ENCODE measurements at regions not wholly inside any gene's neighbourhood (a gene's known extent, or its start where the extent isn't known, plus 50 kb on each side); places are given as distances from the start of the nearest gene placed in this dataset.

DNA sequence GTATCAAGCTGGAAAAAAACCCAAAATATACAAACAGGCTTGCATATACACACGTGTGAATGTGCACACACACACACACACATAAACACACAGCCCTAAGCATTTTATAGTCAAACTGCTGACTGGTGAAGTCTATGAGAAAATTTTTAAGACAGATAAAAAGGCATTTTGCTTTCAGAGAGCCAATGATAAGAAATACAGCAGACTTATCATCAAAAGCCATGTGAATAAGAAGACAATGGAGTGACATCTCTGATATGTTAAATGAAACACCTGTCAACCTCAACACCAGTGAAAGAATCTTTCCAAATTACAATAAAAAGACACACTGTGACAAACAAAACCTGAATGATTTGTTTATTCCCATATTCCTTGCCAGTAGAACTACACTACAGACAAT is 233.3 kb downstream of the CDH9 start:
- H3K36me3 ChIP-seq (ENCODE audit: insufficient read depth, low read length): no peaks in the 10 kb centered on the region
- no peak overlapping the region for H2AFZ ChIP-seq (ENCODE audit: low read depth, low read length)
- no peaks in the 10 kb centered on the region for H3K79me2 ChIP-seq (replicated peaks; ENCODE audit: insufficient read depth, low read length)
- H3K4me3 ChIP-seq (ENCODE audit: low read length): no peak overlapping the region
- no peak overlapping the region for H3K27ac ChIP-seq (ENCODE audit: low read length)
- no peaks in the 10 kb centered on the region for H3F3A ChIP-seq (ENCODE audit: insufficient read depth, low read length, poor library complexity, severe bottlenecking)
- H3K9me3 ChIP-seq (ENCODE audit: low read length): no peaks in the 10 kb centered on the region
- TF ChIP-seq EZH2 (IDR thresholded peaks at IDR 0.05; ENCODE audit: borderline replicate concordance, insufficient read depth, low read length, poor library complexity, severe bottlenecking) (no peak), TAF1 (IDR thresholded peaks at IDR 0.05; ENCODE audit: low read depth) (no peak), POLR2AphosphoS5 (IDR thresholded peaks at IDR 0.05) (no peak), SMC3 (conservative IDR thresholded peaks at IDR 0.05; ENCODE audit: poor library complexity) (no peak), MXI1 (conservative IDR thresholded peaks at IDR 0.05; ENCODE audit: poor library complexity, severe bottlenecking) (no peak), EP300 (conservative IDR thresholded peaks at IDR 0.05; ENCODE audit: poor library complexity, severe bottlenecking) (no peak), RAD21 (conservative IDR thresholded peaks at IDR 0.05) (no peak)
- TF ChIP-seq, protein P1, sequence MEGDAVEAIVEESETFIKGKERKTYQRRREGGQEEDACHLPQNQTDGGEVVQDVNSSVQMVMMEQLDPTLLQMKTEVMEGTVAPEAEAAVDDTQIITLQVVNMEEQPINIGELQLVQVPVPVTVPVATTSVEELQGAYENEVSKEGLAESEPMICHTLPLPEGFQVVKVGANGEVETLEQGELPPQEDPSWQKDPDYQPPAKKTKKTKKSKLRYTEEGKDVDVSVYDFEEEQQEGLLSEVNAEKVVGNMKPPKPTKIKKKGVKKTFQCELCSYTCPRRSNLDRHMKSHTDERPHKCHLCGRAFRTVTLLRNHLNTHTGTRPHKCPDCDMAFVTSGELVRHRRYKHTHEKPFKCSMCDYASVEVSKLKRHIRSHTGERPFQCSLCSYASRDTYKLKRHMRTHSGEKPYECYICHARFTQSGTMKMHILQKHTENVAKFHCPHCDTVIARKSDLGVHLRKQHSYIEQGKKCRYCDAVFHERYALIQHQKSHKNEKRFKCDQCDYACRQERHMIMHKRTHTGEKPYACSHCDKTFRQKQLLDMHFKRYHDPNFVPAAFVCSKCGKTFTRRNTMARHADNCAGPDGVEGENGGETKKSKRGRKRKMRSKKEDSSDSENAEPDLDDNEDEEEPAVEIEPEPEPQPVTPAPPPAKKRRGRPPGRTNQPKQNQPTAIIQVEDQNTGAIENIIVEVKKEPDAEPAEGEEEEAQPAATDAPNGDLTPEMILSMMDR (IDR thresholded peaks at IDR 0.05; ENCODE audit: poor library complexity, severe bottlenecking): no peak
- TF ChIP-seq, protein P2, sequence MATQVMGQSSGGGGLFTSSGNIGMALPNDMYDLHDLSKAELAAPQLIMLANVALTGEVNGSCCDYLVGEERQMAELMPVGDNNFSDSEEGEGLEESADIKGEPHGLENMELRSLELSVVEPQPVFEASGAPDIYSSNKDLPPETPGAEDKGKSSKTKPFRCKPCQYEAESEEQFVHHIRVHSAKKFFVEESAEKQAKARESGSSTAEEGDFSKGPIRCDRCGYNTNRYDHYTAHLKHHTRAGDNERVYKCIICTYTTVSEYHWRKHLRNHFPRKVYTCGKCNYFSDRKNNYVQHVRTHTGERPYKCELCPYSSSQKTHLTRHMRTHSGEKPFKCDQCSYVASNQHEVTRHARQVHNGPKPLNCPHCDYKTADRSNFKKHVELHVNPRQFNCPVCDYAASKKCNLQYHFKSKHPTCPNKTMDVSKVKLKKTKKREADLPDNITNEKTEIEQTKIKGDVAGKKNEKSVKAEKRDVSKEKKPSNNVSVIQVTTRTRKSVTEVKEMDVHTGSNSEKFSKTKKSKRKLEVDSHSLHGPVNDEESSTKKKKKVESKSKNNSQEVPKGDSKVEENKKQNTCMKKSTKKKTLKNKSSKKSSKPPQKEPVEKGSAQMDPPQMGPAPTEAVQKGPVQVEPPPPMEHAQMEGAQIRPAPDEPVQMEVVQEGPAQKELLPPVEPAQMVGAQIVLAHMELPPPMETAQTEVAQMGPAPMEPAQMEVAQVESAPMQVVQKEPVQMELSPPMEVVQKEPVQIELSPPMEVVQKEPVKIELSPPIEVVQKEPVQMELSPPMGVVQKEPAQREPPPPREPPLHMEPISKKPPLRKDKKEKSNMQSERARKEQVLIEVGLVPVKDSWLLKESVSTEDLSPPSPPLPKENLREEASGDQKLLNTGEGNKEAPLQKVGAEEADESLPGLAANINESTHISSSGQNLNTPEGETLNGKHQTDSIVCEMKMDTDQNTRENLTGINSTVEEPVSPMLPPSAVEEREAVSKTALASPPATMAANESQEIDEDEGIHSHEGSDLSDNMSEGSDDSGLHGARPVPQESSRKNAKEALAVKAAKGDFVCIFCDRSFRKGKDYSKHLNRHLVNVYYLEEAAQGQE (IDR thresholded peaks at IDR 0.05; ENCODE audit: borderline replicate concordance): no peak
- no peak overlapping the region for H3K4me2 ChIP-seq (ENCODE audit: low read length)
- H3K9ac ChIP-seq (ENCODE audit: low read length): no peak overlapping the region
- no peaks in the 10 kb centered on the region for H3K9me2 ChIP-seq (ENCODE audit: insufficient read depth, low read length)
- H3K27me3 ChIP-seq (ENCODE audit: insufficient read depth, low read depth, low read length): no peaks in the 10 kb centered on the region
- H4K20me1 ChIP-seq (ENCODE audit: insufficient read depth): no peaks in the 10 kb centered on the region

DNA sequence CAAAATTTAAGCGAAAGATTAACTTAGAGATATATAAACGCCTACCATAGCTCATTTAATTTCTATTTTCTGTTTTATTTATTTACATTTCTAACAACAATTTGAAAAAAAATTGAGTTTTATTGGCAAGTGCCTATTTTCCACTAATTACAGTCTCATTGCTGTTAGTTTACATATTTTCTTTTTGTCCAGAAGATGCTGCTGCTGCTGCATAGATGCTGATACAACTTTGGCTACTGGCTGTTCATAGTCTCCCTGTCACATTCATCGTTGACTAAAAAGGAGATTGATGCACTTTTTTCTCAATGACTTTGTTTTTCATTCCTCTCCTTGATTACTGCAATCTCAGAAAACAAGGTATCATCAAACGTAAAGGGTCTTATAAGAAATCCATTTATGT is 235.4 kb downstream of the CDH9 start:
- Histone ChIP-seq H3K27me3 (ENCODE audit: insufficient read depth, low read depth, low read length) (no peaks in the 10 kb centered on the region), H3K36me3 (ENCODE audit: insufficient read depth, low read length) (no peaks in the 10 kb centered on the region), H3K79me2 (replicated peaks; ENCODE audit: insufficient read depth, low read length) (no peaks in the 10 kb centered on the region), H3K27ac (ENCODE audit: low read length) (no peak overlapping the region), H3F3A (ENCODE audit: insufficient read depth, low read length, poor library complexity, severe bottlenecking) (no peaks in the 10 kb centered on the region), H3K9me2 (ENCODE audit: insufficient read depth, low read length) (no peaks in the 10 kb centered on the region), H4K20me1 (ENCODE audit: insufficient read depth) (no peaks in the 10 kb centered on the region), H3K4me3 (ENCODE audit: low read length) (no peak overlapping the region), H2AFZ (ENCODE audit: low read depth, low read length) (no peak overlapping the region), H3K9me3 (ENCODE audit: low read length) (no peaks in the 10 kb centered on the region), H3K9ac (ENCODE audit: low read length) (no peak overlapping the region), H3K4me2 (ENCODE audit: low read length) (no peak overlapping the region)
- TF ChIP-seq TAF1 (IDR thresholded peaks at IDR 0.05; ENCODE audit: low read depth) (no peak), POLR2AphosphoS5 (IDR thresholded peaks at IDR 0.05) (no peak), EP300 (conservative IDR thresholded peaks at IDR 0.05; ENCODE audit: poor library complexity, severe bottlenecking) (no peak), MXI1 (conservative IDR thresholded peaks at IDR 0.05; ENCODE audit: poor library complexity, severe bottlenecking) (no peak), SMC3 (conservative IDR thresholded peaks at IDR 0.05; ENCODE audit: poor library complexity) (no peak), RAD21 (conservative IDR thresholded peaks at IDR 0.05) (no peak), EZH2 (IDR thresholded peaks at IDR 0.05; ENCODE audit: borderline replicate concordance, insufficient read depth, low read length, poor library complexity, severe bottlenecking) (no peak)
- TF ChIP-seq, protein P1 (IDR thresholded peaks at IDR 0.05; ENCODE audit: poor library complexity, severe bottlenecking): no peak
- TF ChIP-seq, protein P2 (IDR thresholded peaks at IDR 0.05; ENCODE audit: borderline replicate concordance): no peak
